K562 (cell line): ENCODE measurements at regions not wholly inside any gene's neighbourhood (a gene's known extent, or its start where the extent isn't known, plus 50 kb on each side); places are given as distances from the start of the nearest gene placed in this dataset.
A peak's percentile ranks its signal among the peaks of the same experiment; 100 is the strongest.

ENCODE experiments used
- ATAC-seq: fragments of 200-7000 bp; cut with Tn5 transposase; 3 replicates; pipeline ENCODE4 v1.9.1; 2020; ENCODE audit warnings: moderate library complexity
- BruUV-seq: library from RNA; stranded (reverse); fragments of 400-500 nt; replicated peaks from 2 replicates; lab custom pipeline; 2021; lab: Mats Ljungman, UMichigan
- CTCF ChIA-PET: fragments of 300-600 bp; formaldehyde crosslinking; extraction: SDS; loops from one replicate; lab custom pipeline; 2021; ENCODE audit warnings: low intra/inter-chr PET ratio; lab: Yijun Ruan, JAX
- POLR2A ChIA-PET: fragments of 300-600, 350-650 bp; sonication (Branson Sonifier 250); formaldehyde crosslinking; extraction: SDS; loops from one replicate; lab custom pipeline; 2021; ENCODE audit warnings: antibody characterized with exemption, inconsistent platforms; lab: Yijun Ruan, JAX
- DNase-seq, 4 experiments: peaks; one replicate each; pipeline versions ENCODE4 v3.0.0 to v3.0.0-alpha.2; 2011 to 2018; ENCODE audit warnings: low spot score in 3 of 4, mixed read lengths in 3 of 4; ENCODE audit errors: extremely low read depth in 1 of 4
- FAIRE-seq: peaks from 2 replicates; lab custom pipeline; 2011; peaks lifted over from hg19 to GRCh38; lab: Jason Lieb, UNC
- H2AFZ ChIP-seq: 2 replicates; pipeline ENCODE4 v1.6.0; 2011; ENCODE audit warnings: low read depth, low read length, control low read depth, inconsistent platforms
- H3K27ac ChIP-seq: fragments of 200-600 bp; 3 replicates; pipeline ENCODE4 v1.8.0; 2011; ENCODE audit warnings: low read depth, mild to moderate bottlenecking, control low read depth, inconsistent platforms, low read length, moderate library complexity, mixed read lengths; ENCODE audit errors: extremely low read depth
- H3K27me3 ChIP-seq, 2 experiments: fragments of 300-600 bp in 1 of 2; 2 replicates in 1 of 2; 3 replicates in 1 of 2; pipeline versions ENCODE4 v1.6.0 to v1.8.0; 2011; ENCODE audit warnings: inconsistent platforms in 2 of 2, low read length in 2 of 2, mild to moderate bottlenecking in 1 of 2, mixed read lengths in 1 of 2, moderate library complexity in 1 of 2; ENCODE audit not compliant: control insufficient read depth in 2 of 2, insufficient read depth in 2 of 2
- H3K36me3 ChIP-seq: fragments of 300-600 bp; 3 replicates; pipeline ENCODE4 v1.8.0; 2011; ENCODE audit warnings: mild to moderate bottlenecking, low read length, inconsistent platforms; ENCODE audit not compliant: control insufficient read depth, insufficient read depth
- H3K4me1 ChIP-seq, 2 experiments: fragments of 200-600 bp in 1 of 2; replicated peaks in 1 of 2; 2 replicates in 1 of 2; 3 replicates in 1 of 2; pipeline versions ENCODE4 v1.5.1 to v1.8.0; 2011; ENCODE audit warnings: inconsistent platforms in 2 of 2, low read length in 2 of 2, mild to moderate bottlenecking in 1 of 2, mixed read lengths in 1 of 2, moderate library complexity in 1 of 2; ENCODE audit not compliant: control insufficient read depth in 2 of 2, insufficient read depth in 2 of 2
- H3K4me2 ChIP-seq: 2 replicates; pipeline ENCODE4 v1.6.1; 2011; ENCODE audit warnings: low read length, control low read depth, inconsistent platforms, mixed read lengths; ENCODE audit not compliant: insufficient read depth
- H3K4me3 ChIP-seq: fragments of 200-600 bp; sonication (generic), shearing (Covaris generic); 2 replicates; pipeline ENCODE4 v1.5.1; 2016; ENCODE audit warnings: control low read depth, inconsistent platforms
- H3K79me2 ChIP-seq: fragments of 200-600 bp; 3 replicates; pipeline ENCODE4 v1.8.0; 2011; ENCODE audit warnings: low read length, inconsistent platforms; ENCODE audit not compliant: control insufficient read depth, insufficient read depth
- H3K9ac ChIP-seq, 2 experiments: 2 replicates each; pipeline versions ENCODE4 v1.6.0 to v1.6.1; 2011; ENCODE audit warnings: low read depth in 2 of 2, low read length in 2 of 2, control low read depth in 1 of 2, inconsistent platforms in 1 of 2, mild to moderate bottlenecking in 1 of 2, mixed read lengths in 1 of 2; ENCODE audit not compliant: insufficient read depth in 1 of 2
- H3K9me1 ChIP-seq: one replicate; pipeline ENCODE4 v1.6.0; 2011; ENCODE audit warnings: inconsistent platforms, mild to moderate bottlenecking, low read length, moderate library complexity; ENCODE audit not compliant: control insufficient read depth, insufficient read depth
- H3K9me3 ChIP-seq: replicated peaks from 2 replicates; pipeline ENCODE4 v1.5.1; 2011; ENCODE audit warnings: low read depth, low read length, inconsistent platforms; ENCODE audit not compliant: control insufficient read depth, insufficient read depth
- H4K20me1 ChIP-seq: replicated peaks from 2 replicates; pipeline ENCODE4 v1.6.1; 2011; ENCODE audit warnings: low read length, inconsistent platforms, mixed read lengths; ENCODE audit not compliant: control insufficient read depth, insufficient read depth
- ADNP ChIP-seq: fragments of 200-800 bp; sonication (Bioruptor generic); IDR thresholded peaks from 2 replicates; pipeline ENCODE4 v1.6.1; 2016; ENCODE audit warnings: missing genetic modification characterization, missing compliant biosample characterization
- CC2D1A ChIP-seq: fragments of 450-650 bp; IDR thresholded peaks from 2 replicates; pipeline ENCODE4 v1.6.1; 2017; ENCODE audit warnings: mild to moderate bottlenecking
- CREB1 ChIP-seq, 2 experiments: sonication (generic) in 1 of 2; formaldehyde crosslinking in 1 of 2; IDR thresholded peaks; 2 replicates each; pipeline versions ENCODE4 v1.6.1 to v1.8.0; 2012 to 2022; ENCODE audit warnings: inconsistent platforms in 1 of 2, mild to moderate bottlenecking in 1 of 2, missing genetic modification reagents in 1 of 2, moderate library complexity in 1 of 2
- CTCF ChIP-seq, 3 experiments: IDR thresholded peaks in 2 of 3; conservative IDR thresholded peaks in 1 of 3; 2 replicates each; pipeline ENCODE4 v1.5.1; 2011 to 2012; ENCODE audit warnings: low read length in 3 of 3, mild to moderate bottlenecking in 3 of 3, control low read depth in 2 of 3, improper control_type of control experiment in 1 of 3, inconsistent platforms in 1 of 3, low read depth in 1 of 3, mixed read lengths in 1 of 3, moderate library complexity in 1 of 3; ENCODE audit not compliant: insufficient read depth in 2 of 3
- CTCFL ChIP-seq: IDR thresholded peaks from 2 replicates; pipeline ENCODE4 v1.6.1; 2011; ENCODE audit warnings: borderline replicate concordance, low read depth, mild to moderate bottlenecking, moderate library complexity, low read length; ENCODE audit not compliant: insufficient read depth, poor library complexity, severe bottlenecking
- ELK3 ChIP-seq: fragments of 450-650 bp; formaldehyde crosslinking; IDR thresholded peaks from 2 replicates; pipeline ENCODE4 v1.4.0; 2020; ENCODE audit warnings: mild to moderate bottlenecking
- GABPB1 ChIP-seq: sonication (generic); formaldehyde crosslinking; IDR thresholded peaks from 2 replicates; pipeline ENCODE4 v1.8.0; 2022; ENCODE audit warnings: mild to moderate bottlenecking, missing genetic modification reagents
- HOXB6 ChIP-seq: fragments of 250-450 bp; sonication (Bioruptor Pico); IDR thresholded peaks from 2 replicates; pipeline ENCODE4 v1.5.1; 2022; ENCODE audit warnings: mild to moderate bottlenecking, borderline replicate concordance
- HSF4 ChIP-seq: fragments of 250-450 bp; sonication (Bioruptor Pico); IDR thresholded peaks from 2 replicates; pipeline ENCODE4 v2.1.2; 2022; ENCODE audit warnings: mild to moderate bottlenecking, moderate library complexity, borderline replicate concordance
- RAD51 ChIP-seq: fragments of 450-650 bp; IDR thresholded peaks from 2 replicates; pipeline ENCODE4 v1.7.1; 2016; ENCODE audit warnings: low read depth, mild to moderate bottlenecking, borderline replicate concordance
- SMC3 ChIP-seq: conservative IDR thresholded peaks from 2 replicates; pipeline ENCODE4 v1.6.1; 2011; ENCODE audit warnings: low read depth, low read length, improper control_type of control experiment; ENCODE audit not compliant: insufficient read depth
- USF1 ChIP-seq: sonication (generic); formaldehyde crosslinking; IDR thresholded peaks from 2 replicates; pipeline ENCODE4 v1.9.0; 2022; ENCODE audit warnings: mild to moderate bottlenecking, missing genetic modification reagents
- USF2 ChIP-seq: sonication (generic); formaldehyde crosslinking; IDR thresholded peaks from 2 replicates; pipeline ENCODE4 v1.5.0; 2020; ENCODE audit warnings: missing genetic modification reagents
- ZC3H8 ChIP-seq: fragments of 450-650 bp; IDR thresholded peaks from 2 replicates; pipeline ENCODE4 v1.6.1; 2017
- ZNF24 ChIP-seq: fragments of 450-650 bp; IDR thresholded peaks from 2 replicates; pipeline ENCODE4 v1.6.1; 2016
- ZNF699 ChIP-seq: fragments of 250-450 bp; sonication (Bioruptor Pico); IDR thresholded peaks from 2 replicates; pipeline ENCODE4 v1.8.0; 2021; ENCODE audit warnings: mild to moderate bottlenecking, moderate library complexity; ENCODE audit not compliant: insufficient replicate concordance
- ZNF707 ChIP-seq: fragments of 250-450 bp; sonication (Bioruptor Pico); conservative IDR thresholded peaks from 2 replicates; pipeline ENCODE4 v1.8.0; 2022; ENCODE audit warnings: inconsistent platforms, mild to moderate bottlenecking, moderate library complexity
- WGBS: fragments of 100-300 bp; shearing (Covaris generic); methylation state at CpG from one replicate; pipeline ENCODE4 v1.1.6; 2016; ENCODE audit warnings: low coverage, mixed read lengths; ENCODE audit not compliant: insufficient coverage; ENCODE audit errors: missing lambda C conversion rate; 5-methylcytosine and 5-hydroxymethylcytosine counted together
- in situ Hi-C: fragments of 300-500 bp; cut with MboI; formaldehyde crosslinking; loops from 4 replicates; pipeline ENCODE4 v1.15.0; 2018; ENCODE audit warnings: inconsistent platforms, mixed read lengths
- intact Hi-C: fragments of 100-400 bp; cut with micrococcal nuclease; formaldehyde crosslinking; loops from 2 replicates; pipeline ENCODE4 v1.14.2; 2022

- intact Hi-C loops (no loop called here), in situ Hi-C loops (no loop called here)
- no peak for FAIRE-seq
These were observed 510.3 kb downstream of the NPHP4 start for GRCh38 chr1:5481889-5482288.

More at GRCh38 chr1:5481889-5482288, 510.3 kb downstream of the NPHP4 start:
- H2AFZ ChIP-seq: no peak overlapping the region
- ChIA-PET POLR2A (no interaction called here), CTCF (no interaction called here)
- no peak overlapping the region for H3K27ac ChIP-seq
- no peak overlapping the region for H3K4me3 ChIP-seq
- WGBS: 1% methylated on average over 10 of the region's 10 CpGs
- no peaks in the 10 kb centered on the region for H3K79me2 ChIP-seq
- no peaks in the 10 kb centered on the region for H3K36me3 ChIP-seq
- ATAC-seq (peak; percentile 91), DNase-seq (peak; percentile 27 to 40 (median 35))
- H3K9me3 ChIP-seq: no peaks in the 10 kb centered on the region
- H3K9ac ChIP-seq: no peak overlapping the region
- H3K4me2 ChIP-seq: no peak overlapping the region
- H3K9me1 ChIP-seq: no peaks in the 10 kb centered on the region
- peaks cover 7% of the 10 kb centered on the region; the same call in 1 of the 2 replicates for H4K20me1 ChIP-seq
- H3K4me1 ChIP-seq: no peaks in the 10 kb centered on the region
- peak; percentile 51; the same call in 1 of the 2 replicates for TF ChIP-seq USF1 (CRISPR knock-in tag)
- TF ChIP-seq ZNF707: no peak
- no peak for TF ChIP-seq CREB1 (IDR thresholded peaks at IDR 0.05)
- TF ChIP-seq CREB1 (CRISPR knock-in tag; IDR thresholded peaks at IDR 0.05): no peak
- peak; percentile 90 for TF ChIP-seq ZNF24
- no peak for TF ChIP-seq ADNP
- no peak for TF ChIP-seq GABPB1 (CRISPR knock-in tag)
- TF ChIP-seq HOXB6 (CRISPR knock-in tag): no peak
- peak; percentile 33; the same call in 1 of the 2 replicates for TF ChIP-seq RAD51
- no peak for TF ChIP-seq ELK3 (CRISPR knock-in tag)
- peak; percentile 18 for TF ChIP-seq CTCFL
- TF ChIP-seq ZC3H8: no peak
- no peak for TF ChIP-seq ZNF699 (CRISPR knock-in tag)
- no peak for TF ChIP-seq CC2D1A
- TF ChIP-seq HSF4 (CRISPR knock-in tag): no peak
- peak; percentile 52 to 71 (median 55); a peak in 5 of 6 replicates for TF ChIP-seq CTCF (IDR thresholded peaks at IDR 0.05 in 2 of 3, conservative IDR thresholded peaks at IDR 0.05 in 1 of 3; ENCODE audit: insufficient read depth in 2 of 3, low read depth in 1 of 3, low read length in 3 of 3)
- 0 out of 2 replicates have a peak, but pooled peaks have one; percentile 21 for TF ChIP-seq SMC3
- TF ChIP-seq USF2 (CRISPR knock-in tag): peak; percentile 63
- TF ChIP-seq, all 486 proteins: peak for 7
- no TSS peak for BruUV-seq
- H3K27me3 ChIP-seq: peaks cover 9 to 54% of the 10 kb centered on the region in 2 experiments; a peak in 4 of 5 replicates
